HG03457 (cell line): ENCODE measurements at regions not wholly inside any gene's neighbourhood (a gene's known extent, or its start where the extent isn't known, plus 50 kb on each side); places are given as distances from the start of the nearest gene placed in this dataset.
A peak's percentile ranks its signal among the peaks of the same experiment; 100 is the strongest.
"Not testable (repeated sequence)": the region's sequence is repeated elsewhere in the genome, so short reads cannot be mapped to it uniquely, and the experiment has no call there.

Experiments
- ATAC-seq: cut with Tn5 transposase; IDR thresholded peaks from one replicate; pipeline ENCODE4 v1.9.1; 2021; ENCODE audit warnings: moderate number of reproducible peaks; ENCODE audit not compliant: unreplicated experiment

DNA sequence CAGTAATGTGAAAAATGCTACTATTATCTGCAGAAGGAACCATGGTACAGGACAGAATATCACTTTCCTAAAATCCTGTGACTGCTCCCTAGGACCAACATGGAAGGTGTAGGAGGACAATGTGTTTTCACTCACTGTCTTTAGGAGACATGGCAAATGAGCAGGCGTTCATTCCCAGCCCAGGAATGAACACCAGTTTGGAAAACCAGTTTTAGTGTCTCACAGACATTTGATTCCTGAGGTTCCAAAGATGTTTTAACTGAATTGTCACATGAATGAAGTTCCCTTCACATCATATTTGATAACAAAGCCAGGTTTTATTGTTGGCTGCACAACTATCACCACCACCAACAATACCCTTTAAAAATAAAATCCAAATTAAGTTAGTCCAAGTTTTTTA, 178.2 kb downstream of the ENC1 start:
- ATAC-seq = no peak

DNA sequence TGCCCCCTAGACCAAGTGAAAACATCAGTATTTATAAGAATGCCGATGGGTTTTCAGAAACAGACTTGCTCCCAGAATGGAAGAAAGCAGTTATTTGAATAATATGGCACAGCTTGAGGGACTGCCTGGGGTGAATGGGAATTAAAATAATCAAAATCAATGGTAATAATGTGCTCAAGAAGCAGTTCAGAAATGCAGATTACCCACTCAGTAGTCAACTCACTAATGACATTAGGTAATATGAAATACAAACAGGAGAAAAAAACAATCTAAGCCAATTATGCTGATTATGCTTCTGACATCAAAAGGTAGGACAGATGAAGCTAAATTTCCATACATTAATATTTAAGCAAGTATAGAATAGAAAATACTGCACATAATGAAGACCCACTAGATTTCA, 179.3 kb downstream of the ENC1 start:
- ATAC-seq = no peak

DNA sequence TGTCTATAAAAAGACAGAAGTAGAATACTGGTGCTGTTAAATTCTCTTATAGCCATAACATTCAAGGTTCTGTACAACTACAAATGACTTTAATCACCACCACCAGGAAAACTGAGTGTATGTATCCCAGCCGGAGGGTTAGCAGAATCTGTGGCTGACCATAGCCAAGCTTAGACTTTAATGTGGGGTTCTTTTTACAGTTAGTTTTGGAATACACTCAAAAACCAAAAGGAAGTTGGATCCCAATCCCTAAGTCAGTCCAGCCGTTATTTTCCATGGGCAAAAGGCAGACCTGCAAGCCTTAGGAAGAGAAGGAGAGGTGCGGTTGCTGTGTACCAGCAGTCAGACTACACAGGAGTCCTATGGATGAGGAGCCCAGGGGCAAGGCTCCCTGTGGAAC, 179.8 kb downstream of the ENC1 start:
- no peak for ATAC-seq

DNA sequence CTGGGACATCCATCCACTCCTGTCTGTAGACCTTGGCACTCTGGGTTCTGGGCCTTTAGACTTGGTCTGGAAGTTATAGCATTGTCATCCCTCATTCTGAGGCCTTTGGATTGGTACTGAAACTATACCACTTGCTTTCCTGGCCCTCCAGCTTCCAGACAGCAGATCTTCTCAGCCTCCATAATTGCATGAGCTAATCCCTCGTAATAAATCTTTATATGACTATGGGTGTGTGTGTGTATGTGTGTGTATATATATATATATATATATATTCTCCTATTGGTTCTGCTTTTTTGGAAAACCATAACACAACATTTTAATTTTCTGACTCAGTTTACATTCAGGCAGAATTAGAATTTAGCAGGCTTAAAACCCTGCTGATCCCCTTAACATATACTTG, 180.5 kb downstream of the ENC1 start:
- no peak for ATAC-seq

DNA sequence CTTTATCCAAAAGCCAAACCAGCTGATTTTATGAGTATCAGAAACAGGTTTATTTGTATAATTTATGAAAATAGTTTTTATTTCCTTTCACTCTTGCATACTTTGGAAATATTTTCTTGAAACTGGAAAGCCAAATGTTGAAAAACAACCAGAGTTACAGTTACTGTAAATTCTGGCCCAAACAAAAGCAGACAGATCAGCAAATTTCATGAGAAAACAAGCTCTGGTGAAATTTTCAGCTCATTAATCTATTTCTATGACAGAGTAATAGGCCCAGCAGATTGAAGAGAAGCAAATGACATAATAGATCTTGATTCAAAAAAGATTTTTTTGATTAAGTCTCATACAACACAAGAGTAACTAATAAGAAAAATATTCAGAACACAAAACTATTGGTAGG, 182.7 kb downstream of the ENC1 start:
- ATAC-seq = no peak

DNA sequence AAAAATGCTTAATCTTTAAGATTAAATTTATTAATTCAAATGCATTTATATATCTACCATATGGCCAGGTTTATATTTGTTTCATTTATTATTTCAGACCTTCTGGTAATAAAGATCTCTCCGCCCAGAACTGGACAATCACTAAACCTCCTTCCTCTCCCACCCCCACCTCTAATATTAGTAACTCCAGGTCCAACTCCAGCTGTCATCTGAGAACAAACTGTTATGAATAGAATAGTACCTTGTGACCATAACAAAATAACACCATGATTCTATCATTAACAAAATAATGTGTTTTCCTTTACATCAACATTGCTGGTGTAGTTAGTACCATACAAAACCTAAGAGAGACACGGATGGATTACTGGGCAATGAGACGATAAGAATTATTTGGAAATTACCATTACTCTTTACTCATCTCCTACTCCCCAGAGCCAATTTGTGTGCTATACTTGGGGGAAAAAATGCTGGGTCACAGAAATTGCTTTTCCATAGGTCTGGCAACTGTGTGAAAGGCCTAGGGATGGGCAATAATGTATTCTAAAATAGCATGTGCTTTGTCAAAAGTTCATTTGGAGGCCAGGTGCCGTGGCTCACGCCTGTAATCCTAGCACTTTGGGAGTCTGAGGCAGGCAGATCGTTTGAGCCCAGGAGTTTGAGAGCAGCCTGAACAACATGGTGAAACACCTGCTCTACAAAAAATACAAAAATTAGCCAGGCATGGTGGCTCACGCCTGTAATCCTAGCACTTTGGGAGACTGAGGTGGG, 186.1 kb downstream of the ENC1 start:
- ATAC-seq = no peak

DNA sequence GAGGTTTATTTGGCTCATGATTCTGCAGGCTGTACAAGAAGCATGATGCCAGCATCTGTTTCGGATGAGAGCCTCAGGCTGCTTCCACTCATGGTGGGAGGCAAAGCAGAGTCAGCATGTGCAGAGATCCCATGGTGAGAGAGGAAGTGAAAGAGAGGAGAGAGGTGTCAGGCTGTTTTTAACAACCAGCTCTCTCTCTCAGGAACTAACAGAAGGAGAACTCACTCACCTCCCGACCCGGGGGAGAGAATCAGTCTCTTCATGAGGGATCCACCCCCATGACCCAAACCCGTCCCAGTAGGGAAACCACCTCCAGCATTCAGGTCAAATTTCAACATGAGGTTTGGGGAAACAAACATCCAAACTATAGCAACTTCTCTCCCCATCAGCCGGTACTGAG, 187.7 kb downstream of the ENC1 start:
- ATAC-seq = no peak

DNA sequence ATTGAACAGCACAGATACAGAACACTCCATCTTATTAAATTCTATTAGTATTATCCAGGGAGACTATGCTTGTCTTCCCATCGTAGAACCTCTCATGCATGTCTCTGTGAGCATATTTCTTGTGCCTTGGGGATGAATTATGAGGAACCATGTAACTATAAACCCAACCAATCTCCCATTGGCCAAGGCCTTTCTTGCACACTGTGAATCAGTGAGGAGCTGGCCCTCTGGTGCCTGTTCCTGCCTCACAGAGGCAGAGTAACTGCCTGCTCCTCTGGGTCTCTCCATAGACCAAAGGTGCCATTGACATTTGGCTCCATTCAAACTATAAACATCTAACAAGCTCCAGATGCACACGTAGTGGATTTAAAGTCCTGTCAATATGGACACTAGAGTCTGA, 190.4 kb downstream of the ENC1 start:
- no peak for ATAC-seq

DNA sequence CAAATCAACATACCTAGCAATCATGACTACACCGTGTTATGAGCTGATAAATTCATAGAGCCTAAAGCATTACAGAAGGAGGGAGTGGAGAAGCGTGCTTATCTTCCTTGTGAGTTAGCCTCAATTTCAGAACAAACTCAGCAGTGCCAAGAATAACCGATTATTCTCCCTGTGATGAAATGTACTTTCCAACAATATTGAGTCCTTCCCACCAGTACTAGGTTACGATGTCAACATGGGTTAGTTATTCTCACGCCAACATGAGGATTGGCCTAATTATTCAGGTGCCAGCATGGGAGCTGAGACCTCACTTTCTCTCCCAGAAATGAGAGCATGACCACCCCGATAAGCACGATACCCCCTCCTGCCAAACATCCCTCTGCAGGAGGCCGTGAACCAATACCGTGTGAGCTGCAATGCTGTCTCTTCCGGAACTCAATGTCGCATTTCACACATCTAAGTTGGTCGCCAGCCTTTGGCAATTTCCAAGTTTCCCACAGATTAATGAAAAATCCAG, 193.7 kb downstream of the ENC1 start:
- no peak for ATAC-seq

DNA sequence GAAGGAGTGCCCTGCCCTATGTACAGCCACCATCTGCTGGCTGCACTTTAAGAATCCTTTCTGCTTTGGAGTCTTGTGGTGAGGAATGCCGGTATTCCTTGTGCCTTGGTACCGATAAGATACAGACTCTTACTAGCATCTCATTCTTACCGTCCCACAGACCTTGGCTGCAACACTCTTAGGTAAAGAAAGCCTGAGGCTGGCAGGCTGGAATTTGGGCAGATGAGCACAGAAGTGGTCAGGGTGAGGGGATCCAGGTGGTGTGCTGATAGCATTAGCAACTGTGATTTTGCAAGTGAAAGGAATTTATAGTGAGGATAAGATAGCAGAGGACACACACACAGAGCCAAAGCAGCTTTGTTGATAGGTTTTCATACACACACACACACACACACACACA, 198.1 kb downstream of the ENC1 start:
- no peak for ATAC-seq

DNA sequence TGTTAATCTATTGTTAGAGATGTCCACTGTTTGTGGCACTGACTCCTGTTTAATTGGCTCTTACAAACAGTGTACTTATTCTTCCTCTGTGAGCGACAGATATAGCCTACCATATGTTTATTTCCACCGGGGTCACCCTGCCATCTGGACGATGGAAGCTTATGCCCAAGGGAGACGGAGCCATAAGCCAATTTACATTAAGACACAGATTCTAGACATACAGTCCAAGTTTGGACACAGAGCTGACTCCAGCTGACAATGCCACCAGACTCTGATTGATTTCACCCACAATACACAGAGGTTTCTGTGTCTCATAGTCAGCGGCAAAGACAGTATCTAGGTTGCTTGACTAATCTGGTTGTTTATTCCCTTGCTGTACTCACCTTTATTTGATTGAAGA, 198.9 kb downstream of the ENC1 start:
- ATAC-seq = no peak

DNA sequence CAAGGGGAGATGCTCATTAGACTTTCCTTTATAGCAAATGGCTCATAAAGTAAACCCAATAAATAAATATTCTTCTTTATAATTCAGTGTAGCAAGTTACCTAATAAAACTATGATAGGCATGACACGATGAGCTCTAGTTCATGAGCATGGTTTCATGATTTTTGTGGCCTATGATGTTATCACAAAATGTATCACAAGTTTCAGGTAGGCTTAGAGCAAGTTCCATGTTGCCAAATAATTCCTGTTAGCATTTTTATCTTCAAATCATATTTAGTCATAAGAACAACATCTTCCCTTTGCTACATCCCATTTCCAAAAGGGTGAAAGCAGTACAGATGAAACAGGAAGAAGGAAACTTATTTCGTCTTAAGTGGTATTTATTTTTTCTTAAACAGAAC, 200.2 kb downstream of the ENC1 start:
- no peak for ATAC-seq

DNA sequence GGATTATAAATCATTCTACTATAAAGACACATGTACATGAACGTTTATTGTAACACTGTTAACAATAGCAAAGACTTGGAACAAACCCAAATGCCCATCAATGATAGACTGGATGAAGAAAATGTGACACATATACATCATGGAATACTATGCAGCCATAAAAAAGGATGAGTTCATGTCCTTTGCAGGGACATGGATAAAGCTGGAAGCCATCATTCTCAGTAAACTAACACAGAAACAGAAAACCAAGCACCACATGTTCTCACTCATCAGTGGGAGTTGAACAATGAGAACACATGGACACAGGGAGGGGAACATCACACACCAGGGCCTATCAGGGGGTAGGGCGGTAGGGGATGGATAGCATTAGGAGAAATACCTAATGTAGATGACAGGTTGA, 202.7 kb downstream of the ENC1 start:
- ATAC-seq = not testable (repeated sequence)

DNA sequence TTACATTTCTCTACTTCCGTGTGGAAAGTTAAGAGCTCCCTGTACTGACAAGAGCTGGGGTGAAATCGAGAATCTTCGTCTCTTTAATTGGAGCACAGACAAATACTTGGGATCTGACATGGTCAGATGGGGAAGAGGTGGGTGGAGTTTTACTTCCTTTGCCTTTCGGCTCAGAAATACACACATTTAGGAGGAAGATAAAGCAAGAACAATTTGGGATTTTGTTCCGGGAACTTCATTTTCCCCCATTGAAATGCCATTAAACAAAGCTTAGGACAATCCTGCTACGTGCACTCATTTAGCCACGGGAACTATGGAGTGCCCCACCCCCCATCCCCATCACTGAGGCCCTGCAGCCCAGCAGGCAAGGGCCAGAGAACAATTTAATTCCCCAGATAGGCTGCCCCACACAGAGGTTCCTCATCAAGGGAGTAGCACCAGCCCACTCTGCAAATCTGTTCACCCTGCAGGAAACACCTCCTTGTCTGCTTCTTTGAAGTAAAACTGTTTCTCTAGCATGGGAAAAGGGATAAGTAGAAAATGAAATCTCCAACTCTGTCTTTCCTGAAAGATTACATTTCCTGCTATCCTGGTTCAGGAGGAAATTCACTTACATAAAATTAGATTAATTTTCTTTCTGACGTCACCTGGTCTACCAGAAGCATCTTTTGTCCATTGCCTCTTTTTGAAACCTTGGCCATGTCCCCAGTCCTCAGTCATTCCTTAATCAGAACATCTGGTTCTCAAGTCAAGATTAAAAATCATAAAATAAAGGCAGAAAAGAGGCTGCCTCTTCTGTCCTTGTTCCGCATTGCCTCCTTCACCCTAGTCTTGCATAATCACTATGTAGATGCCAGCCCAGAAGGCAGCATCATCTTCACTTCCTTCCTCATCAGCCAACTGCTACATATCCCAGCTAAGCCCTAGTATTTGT, 206.4 kb downstream of the ENC1 start:
- no peak for ATAC-seq

DNA sequence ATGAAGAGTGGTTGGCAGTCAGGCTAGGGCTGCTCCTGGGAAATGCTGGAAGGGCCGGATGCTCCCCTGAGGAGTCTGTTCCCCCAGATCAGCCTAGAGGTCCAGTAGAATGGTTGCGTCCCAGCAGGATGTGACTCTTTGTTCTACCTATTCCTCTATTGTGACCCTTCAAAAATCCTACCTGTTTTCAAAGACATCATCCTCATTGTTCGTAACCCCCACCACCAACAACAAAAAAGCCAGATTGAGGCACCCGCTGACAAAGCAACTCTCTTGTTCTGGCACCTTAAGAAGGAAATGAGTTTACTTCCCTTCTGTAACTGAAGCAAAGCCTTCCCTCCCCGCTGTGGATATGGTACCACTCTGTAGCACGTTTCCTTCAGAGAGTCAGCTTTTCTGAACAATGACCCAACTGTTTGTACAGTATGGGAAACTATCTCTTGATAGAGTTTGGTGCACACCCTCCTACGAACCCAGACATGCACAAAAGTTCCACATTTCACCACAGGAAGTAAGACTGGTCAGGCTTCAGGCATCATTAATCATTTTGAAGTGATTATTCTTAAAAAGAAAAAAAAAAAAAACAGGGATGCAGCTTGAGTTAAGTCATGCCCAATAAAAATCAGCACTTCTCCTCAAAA, 207.2 kb downstream of the ENC1 start:
- peak; percentile 59 for ATAC-seq

DNA sequence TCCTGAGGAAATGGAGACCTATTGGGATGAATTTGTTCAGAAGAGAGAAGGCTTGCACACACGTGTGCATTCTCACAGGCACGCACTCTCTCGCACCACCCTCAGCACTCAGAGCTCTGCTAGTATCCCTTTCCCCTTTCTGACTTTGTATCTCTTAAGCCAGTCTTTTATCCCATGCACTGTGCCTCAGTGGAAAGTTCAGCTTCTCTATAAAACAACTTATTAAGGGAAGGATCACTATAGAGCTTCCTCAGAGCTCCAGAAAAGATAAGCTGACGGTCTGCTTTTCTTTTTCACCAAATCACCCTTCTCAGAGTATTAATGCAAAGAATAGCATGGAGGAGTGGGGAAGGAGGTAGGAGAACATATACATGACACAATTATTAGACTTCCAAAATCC, 207.8 kb downstream of the ENC1 start:
- ATAC-seq = no peak

DNA sequence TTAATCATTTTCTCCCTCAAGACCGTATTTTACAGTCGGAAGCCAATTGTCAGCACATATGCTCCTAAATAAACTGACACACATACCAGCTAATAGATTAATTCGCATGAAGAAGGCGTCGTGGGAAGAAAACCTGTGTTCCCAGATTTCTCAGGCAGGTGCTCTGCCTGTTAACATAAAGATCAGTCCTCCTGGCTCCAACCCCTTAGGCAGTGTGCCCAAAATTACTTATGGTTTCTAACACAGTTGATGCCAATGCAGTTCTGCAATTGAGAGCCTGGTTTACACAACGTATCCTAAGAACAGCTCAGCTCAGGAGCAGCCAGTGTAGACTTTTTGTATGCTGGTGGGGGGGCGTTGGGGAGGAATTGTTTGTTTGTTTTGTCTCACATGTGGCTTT, 208.3 kb downstream of the ENC1 start:
- no peak for ATAC-seq

DNA sequence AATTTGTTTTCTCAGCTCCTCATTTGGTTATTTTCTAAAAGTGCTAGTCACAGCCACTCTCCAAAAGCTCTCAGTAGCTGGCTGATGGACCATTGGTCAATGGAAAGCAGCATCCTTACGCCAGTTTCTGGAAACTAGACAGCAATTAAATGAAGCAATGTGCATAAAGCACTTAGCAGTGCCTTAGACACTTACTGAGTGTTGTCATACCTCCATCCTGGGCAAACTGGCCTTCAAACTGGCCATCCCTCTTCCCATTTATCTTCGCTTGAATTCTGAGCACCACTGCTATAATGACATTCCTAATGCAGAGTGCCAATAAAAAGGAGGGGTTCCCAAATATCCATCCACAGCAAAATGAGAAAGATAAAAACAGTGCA, 209.2 kb downstream of the ENC1 start:
- ATAC-seq = no peak

DNA sequence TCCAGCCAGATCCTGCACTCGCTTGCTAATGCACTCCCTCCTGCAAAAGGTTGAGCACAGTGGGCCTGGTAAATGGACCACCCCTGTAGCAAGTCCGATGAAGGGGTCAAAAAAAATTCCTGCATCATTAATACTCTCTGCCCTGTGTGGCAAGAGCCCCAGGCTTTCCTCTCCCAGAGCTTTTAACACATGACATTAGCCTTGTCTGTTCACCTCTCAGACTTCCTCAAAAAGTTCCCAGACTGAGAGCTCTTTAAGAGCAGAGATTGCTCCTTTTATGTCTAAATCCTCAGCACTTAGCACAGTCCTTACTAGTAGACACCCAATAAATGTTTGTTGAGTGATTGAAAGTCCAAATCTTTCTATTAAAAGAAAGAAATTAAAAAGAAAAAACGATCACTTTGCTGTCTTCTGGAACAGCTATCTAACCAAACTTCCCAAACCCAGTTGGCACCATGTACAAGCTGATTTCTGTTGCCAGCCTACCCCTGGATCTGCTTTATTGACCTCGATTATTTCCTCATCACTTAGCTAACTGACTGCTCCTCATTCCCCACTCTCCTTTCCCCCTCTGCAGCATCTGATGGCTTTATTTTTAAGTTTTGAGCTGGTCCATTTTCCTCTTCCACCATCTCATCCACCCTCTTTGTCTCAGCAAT, 209.8 kb downstream of the ENC1 start:
- no peak for ATAC-seq

DNA sequence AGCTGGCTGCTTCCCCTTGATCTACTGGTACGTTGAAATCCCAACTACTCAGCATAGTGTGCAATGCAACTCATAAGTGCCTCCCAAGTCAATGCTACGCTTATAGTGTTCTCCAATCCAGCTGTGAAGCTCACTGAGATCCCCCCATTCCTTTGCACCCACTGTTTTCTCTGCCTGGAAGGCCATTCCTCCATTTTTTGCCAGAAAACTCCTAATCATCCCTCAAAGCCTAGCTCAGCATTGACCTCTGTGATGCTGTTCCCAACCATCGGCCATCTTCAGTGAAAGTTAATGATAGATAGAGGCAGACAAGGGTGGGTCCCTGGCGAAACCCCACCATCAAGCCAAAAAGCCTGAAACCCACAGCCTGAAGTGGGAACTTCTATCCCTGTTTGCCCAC, 211.0 kb downstream of the ENC1 start:
- ATAC-seq = no peak

DNA sequence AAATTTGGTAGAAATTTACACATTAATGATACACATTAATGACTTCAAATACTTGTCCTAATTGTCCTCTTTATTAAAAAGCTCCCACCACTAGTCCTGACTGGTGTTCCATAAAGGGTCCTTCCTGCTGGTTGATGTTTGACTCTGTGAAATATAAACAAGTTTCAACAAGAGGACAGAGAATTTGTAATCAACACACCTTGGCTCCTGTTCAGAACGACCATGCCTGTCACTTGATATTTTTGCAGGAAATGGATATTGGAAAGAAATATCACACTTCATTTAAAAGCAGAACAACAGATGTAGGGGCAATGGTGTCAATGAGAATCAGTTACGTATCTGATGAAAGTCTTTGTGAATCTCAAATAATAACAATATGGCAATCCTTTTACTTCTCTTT, 211.7 kb downstream of the ENC1 start:
- ATAC-seq = no peak
